Tongue (tissue), 1 donor: ENCODE measurements at regions not wholly inside any gene's neighbourhood (a gene's known extent, or its start where the extent isn't known, plus 50 kb on each side); places are given as distances from the start of the nearest gene placed in this dataset.

Experiments
- DNase-seq: peaks from one replicate; pipeline ENCODE4 v3.0.0-alpha.2; 2015

DNA sequence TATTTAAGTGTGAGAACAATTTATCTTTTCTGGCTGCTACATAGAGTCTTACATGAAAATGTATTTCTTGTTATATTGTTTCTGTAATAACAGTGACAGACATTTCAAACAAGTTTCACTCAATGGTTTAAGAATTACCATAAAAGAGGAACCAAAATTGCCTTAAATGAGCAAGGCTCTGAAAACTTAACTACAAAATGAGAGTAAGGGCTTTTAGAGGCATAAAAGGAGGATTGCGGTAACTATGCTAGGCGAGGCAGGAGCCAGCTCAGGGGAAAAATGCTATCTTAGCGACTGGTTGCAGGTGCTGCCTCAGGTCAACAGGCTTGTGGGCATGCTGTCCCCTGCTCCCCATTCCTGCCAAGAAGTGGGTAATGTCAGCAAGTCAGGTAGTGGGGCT is 81.7 kb upstream of the MSI2 start:
- no peak for DNase-seq

- DNase-seq: no peak
Observed at GRCh38 chr17:57178839-57179238, 77.5 kb upstream of the MSI2 start.

GRCh38 chr17:57182621-57183020 is 73.7 kb upstream of the MSI2 start:
- DNase-seq: no peak

DNA sequence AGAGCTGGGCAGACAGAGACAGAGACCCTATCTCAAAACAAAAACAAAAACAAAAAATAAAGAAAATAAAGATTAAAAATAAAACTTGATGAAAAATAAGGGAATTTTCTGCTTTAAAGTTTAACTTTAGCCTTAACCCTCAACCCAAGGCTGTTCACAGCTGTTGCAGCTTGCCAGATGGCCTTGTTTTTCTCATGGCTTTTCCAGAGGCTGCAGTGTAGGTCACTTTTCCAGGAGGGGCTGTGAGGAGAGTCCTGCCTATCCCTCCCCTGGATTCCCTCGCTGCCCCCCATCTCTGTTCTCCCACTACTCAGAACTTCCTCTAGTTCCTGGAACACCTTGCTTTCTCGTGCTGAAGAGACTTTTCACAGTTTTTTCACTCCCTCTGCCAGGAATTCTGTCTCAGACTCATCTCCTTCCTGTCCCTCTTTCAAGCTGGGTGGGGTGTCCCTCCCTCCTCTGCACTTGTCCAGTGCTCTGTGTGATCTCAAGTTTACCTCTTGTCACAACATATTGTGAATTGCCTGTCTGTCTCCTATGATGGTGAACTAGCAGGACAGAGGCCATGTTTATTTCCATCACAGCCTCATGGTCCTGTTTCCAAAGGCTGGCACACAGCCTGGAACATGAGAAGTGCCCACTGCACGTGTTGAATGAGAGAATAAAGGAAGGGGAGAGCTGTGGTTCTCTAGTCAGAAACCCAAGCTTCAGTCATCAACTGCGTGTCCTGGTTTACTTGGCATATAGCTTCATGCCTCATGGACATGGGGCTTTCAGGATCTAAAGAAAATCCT is 69.9 kb upstream of the MSI2 start:
- DNase-seq: peak; percentile 86

- DNase-seq: no peak
Observed at GRCh38 chr17:57187391-57187790, 68.9 kb upstream of the MSI2 start.

DNA sequence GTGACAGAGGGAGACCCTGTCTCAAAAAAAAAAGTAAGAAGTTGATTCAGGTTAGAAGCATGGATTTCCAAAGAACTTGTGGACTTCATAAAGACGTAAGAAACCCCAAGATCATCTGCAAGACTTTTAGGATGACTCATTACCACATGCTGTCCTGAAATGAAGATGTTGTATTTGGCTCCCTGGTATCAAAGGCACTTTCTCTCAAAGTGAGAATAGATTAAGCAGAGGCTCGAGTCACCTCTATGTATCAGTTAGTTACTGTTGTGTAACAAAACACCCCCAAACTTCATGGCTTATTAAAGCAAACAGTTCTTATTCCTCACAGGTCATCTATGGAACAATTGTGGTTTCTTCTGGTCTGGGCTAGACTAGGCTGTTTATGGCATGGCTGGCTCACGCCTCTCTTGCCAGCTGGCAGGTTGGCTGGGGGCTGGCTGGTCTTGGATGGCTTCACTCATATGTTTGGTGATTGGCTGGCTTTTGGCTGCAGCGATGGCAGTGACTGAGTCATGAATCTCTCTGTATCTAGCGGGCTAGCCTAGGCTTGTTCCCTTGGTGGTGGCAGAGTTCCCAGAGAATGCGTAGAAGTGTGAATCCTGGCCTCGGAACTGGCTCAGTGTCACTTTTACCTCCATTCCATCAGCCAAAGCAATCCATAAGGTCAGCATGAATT is 60.4 kb upstream of the MSI2 start:
- DNase-seq: no peak

DNA sequence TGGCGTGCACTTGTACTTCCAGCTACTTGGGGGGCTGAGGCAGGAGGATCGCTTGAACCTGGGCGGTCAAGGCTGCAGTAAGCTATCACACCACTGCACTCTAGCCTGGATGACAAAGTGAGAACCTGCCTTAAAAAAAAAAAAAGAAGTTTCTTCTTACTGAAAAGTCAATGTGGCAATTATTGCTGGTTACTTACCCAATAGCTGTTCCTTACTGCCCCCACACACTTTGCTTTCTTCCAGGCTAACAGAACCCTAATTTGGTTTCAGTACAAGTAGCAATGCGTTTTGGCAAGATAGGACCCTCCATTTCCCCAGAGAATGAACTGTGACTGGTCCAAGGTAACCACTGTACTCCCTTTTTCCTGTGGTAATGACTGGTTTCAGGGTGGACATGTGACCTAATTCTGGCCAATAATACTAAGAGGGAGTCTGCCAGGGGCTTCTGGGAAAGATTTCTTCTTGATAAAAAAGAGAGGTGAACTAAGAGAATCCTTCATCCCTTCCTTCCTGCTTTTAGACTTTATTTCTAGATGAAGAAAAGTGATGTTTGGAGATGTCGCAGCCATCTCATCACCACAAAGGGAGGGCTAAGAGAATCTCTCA is 58.8 kb upstream of the MSI2 start:
- DNase-seq: no peak

DNA sequence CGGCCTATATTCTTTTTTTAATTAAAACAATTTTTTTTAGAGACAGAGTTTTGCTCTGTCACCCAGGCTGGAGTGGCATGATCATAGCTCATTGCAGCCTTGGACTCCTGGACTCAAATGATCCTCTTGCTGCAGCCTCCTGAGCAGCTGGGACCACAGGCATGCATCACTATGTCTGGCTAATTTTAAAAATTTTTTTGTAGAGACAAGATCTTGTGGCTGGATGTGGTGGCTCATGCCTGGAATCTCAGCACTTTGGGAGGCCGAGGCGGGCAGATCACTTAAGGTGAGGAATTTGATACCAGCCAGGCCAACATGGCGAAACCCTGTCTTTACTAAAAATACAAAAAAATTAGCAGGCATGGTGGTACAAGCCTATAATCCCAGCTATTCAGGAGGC is 54.8 kb upstream of the MSI2 start:
- no peak for DNase-seq

GRCh38 chr17:57203040-57203439 is 53.3 kb upstream of the MSI2 start:
- no peak for DNase-seq
